MM.1S (cell line): ENCODE measurements at regions not wholly inside any gene's neighbourhood (a gene's known extent, or its start where the extent isn't known, plus 50 kb on each side); places are given as distances from the start of the nearest gene placed in this dataset.

Experiments used
- EZH2 ChIP-seq: fragments of 300-600 bp; sonication (generic); optimal IDR thresholded peaks from 2 replicates; pipeline ENCODE3; 2017; ENCODE audit warnings: low read depth, mild to moderate bottlenecking, antibody characterized with exemption, low read length, mixed read lengths
- EZH2phosphoT487 ChIP-seq: fragments of 300-600 bp; sonication (generic); IDR thresholded peaks from 2 replicates; pipeline ENCODE4 v1.6.1; 2018; ENCODE audit warnings: antibody characterized with exemption, low read length
- TF ChIP-seq, protein P1 (sequence below): fragments of 300-600 bp; sonication (generic); IDR thresholded peaks from 2 replicates; pipeline ENCODE4 v1.5.1; 2016; ENCODE audit warnings: antibody characterized with exemption, low read length, mixed read lengths

DNA sequence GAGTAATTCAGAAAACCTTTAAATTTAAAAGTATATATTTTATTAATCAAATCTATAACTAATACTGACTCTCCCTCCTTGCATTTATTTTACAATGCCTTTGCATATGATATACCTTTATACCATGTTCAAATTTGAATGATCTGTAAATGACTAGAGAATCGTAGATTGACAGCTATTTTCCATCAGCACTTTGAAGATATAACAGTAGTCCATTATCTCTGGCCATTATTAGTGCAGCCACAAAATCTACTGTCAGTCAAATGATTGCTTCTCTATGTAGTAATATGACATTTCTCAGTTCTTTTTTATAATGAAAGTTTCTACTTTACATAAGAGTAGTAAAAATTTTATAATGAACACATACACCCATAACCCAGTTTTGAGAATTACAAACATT, 1054.8 kb upstream of the B3GALT2 start:
- TF ChIP-seq, protein P1, sequence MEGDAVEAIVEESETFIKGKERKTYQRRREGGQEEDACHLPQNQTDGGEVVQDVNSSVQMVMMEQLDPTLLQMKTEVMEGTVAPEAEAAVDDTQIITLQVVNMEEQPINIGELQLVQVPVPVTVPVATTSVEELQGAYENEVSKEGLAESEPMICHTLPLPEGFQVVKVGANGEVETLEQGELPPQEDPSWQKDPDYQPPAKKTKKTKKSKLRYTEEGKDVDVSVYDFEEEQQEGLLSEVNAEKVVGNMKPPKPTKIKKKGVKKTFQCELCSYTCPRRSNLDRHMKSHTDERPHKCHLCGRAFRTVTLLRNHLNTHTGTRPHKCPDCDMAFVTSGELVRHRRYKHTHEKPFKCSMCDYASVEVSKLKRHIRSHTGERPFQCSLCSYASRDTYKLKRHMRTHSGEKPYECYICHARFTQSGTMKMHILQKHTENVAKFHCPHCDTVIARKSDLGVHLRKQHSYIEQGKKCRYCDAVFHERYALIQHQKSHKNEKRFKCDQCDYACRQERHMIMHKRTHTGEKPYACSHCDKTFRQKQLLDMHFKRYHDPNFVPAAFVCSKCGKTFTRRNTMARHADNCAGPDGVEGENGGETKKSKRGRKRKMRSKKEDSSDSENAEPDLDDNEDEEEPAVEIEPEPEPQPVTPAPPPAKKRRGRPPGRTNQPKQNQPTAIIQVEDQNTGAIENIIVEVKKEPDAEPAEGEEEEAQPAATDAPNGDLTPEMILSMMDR, result no peak
- TF ChIP-seq EZH2phosphoT487 (no peak), EZH2 (no peak)
